ENCODE measurements at regions not wholly inside any gene's neighbourhood (a gene's known extent, or its start where the extent isn't known, plus 50 kb on each side); places are given as distances from the start of the nearest gene placed in this dataset.

DNA sequence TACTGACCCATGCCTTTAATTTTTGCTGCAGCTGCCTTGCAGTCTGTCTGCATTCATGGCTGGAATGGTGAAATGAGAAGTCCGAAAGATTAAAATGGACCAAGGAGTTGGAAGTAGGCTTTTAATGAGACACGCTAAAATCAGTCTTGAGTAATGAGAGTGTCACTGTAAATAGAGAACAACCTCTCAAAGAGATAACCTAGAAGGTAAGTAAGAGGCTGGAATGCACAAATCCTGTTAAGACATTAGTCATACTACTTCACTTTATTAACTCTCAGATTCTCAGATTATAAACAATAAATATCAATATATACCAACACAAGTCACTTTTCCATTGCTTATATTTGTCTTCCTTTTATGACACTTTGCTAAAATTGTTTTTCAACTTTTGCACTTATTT, 880.6 kb upstream of the C9orf72 start:
- TF ChIP-seq POLR2A (IDR thresholded peaks at IDR 0.05) (no peak), EP300 (IDR thresholded peaks at IDR 0.05) (no peak)
- TF ChIP-seq, protein P1, sequence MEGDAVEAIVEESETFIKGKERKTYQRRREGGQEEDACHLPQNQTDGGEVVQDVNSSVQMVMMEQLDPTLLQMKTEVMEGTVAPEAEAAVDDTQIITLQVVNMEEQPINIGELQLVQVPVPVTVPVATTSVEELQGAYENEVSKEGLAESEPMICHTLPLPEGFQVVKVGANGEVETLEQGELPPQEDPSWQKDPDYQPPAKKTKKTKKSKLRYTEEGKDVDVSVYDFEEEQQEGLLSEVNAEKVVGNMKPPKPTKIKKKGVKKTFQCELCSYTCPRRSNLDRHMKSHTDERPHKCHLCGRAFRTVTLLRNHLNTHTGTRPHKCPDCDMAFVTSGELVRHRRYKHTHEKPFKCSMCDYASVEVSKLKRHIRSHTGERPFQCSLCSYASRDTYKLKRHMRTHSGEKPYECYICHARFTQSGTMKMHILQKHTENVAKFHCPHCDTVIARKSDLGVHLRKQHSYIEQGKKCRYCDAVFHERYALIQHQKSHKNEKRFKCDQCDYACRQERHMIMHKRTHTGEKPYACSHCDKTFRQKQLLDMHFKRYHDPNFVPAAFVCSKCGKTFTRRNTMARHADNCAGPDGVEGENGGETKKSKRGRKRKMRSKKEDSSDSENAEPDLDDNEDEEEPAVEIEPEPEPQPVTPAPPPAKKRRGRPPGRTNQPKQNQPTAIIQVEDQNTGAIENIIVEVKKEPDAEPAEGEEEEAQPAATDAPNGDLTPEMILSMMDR (IDR thresholded peaks at IDR 0.05): no peak

Data from ovary (tissue), 3 donors.